Body of pancreas (tissue), 4 donors: ENCODE measurements at regions not wholly inside any gene's neighbourhood (a gene's known extent, or its start where the extent isn't known, plus 50 kb on each side); places are given as distances from the start of the nearest gene placed in this dataset.

Source experiments
- ATAC-seq: fragments of 150-250 bp; one replicate; pipeline ENCODE4 v1.9.1; 2016
- DNase-seq, 4 donors: peaks; one replicate each; pipeline ENCODE4 v3.0.0-alpha.2; 2019
- H3K27ac ChIP-seq, 4 donors: fragments of 200-600 bp; sonication (generic); 1 replicate in 3 of 4; 2 replicates in 1 of 4; pipeline versions ENCODE4 v1.5.1 to v1.6.1; 2016 to 2019; ENCODE audit warnings: mild to moderate bottlenecking in 1 of 4, mixed read lengths in 1 of 4, moderate library complexity in 1 of 4
- H3K27me3 ChIP-seq, 2 donors: fragments of 200-600 bp; sonication (generic); one replicate each; pipeline ENCODE4 v1.6.0; 2016; ENCODE audit warnings: mild to moderate bottlenecking in 1 of 2
- H3K36me3 ChIP-seq, 2 donors: fragments of 200-600 bp; sonication (generic); replicated peaks in 1 of 2; 2 replicates each; pipeline ENCODE4 v1.5.1; 2016; ENCODE audit warnings: low read depth in 2 of 2; ENCODE audit not compliant: insufficient read depth in 1 of 2
- H3K4me1 ChIP-seq: fragments of 200-600 bp; sonication (generic); one replicate; pipeline ENCODE4 v1.6.0; 2016
- H3K4me3 ChIP-seq, 2 donors: fragments of 200-600 bp; sonication (generic); 1 replicate in 1 of 2; 2 replicates in 1 of 2; pipeline ENCODE4 v1.5.1; 2016 to 2019
- H3K9me3 ChIP-seq, 3 donors: fragments of 200-600 bp; sonication (generic); 1 replicate in 2 of 3; 2 replicates in 1 of 3; pipeline ENCODE4 v1.5.1; 2016
- CTCF ChIP-seq, 7 experiments: fragments of 450-650 bp in 4 of 7; fragments of 200-600 bp in 3 of 7; sonication (generic) in 3 of 7; IDR thresholded peaks; one replicate each; pipeline ENCODE4 v1.5.1; 2016 to 2019; ENCODE audit warnings: antibody characterized with exemption in 7 of 7
- POLR2A ChIP-seq, 3 donors: fragments of 450-650 bp; IDR thresholded peaks; one replicate each; pipeline ENCODE4 v1.6.1; 2016; ENCODE audit warnings: antibody characterized with exemption in 3 of 3, mild to moderate bottlenecking in 2 of 3
- WGBS, 2 donors: methylation state at CpG; one replicate each; pipeline ENCODE4 v1.1.5; 2017; 5-methylcytosine and 5-hydroxymethylcytosine counted together
- intact Hi-C: fragments of 100-400 bp; cut with DNase I; formaldehyde crosslinking; loops from one replicate; pipeline ENCODE4 v1.15.1; 2023

- DNase-seq = no peak
- Histone ChIP-seq H3K27ac (no peak overlapping the region), H3K9me3 (no peaks in the 10 kb centered on the region), H3K27me3 (no peaks in the 10 kb centered on the region), H3K4me3 (no peak overlapping the region), H3K36me3 (no peaks in the 10 kb centered on the region), H3K4me1 (no peaks in the 10 kb centered on the region)
- no peak for ATAC-seq
- intact Hi-C loops = no loop called here
- WGBS, 2 donors = 66 to 72% methylated on average over 4 of the region's 4 CpGs
- TF ChIP-seq CTCF (IDR thresholded peaks at IDR 0.05) = no peak
- TF ChIP-seq POLR2A (IDR thresholded peaks at IDR 0.05) = no peak
These were observed 2170.2 kb downstream of the PCDH7 start for GRCh38 chr4:32890398-32890797.

- intact Hi-C loops = no loop called here
- ATAC-seq = no peak
- no peaks in the 10 kb centered on the region for H3K36me3 ChIP-seq
- DNase-seq = no peak
- H3K27me3 ChIP-seq = no peaks in the 10 kb centered on the region
- TF ChIP-seq POLR2A (IDR thresholded peaks at IDR 0.05) = no peak
- TF ChIP-seq CTCF (IDR thresholded peaks at IDR 0.05) = no peak
- no peak overlapping the region for H3K27ac ChIP-seq
- no peaks in the 10 kb centered on the region for H3K9me3 ChIP-seq
- 73 to 75% methylated on average over 3 of the region's 3 CpGs for WGBS, 2 donors
- no peak overlapping the region for H3K4me3 ChIP-seq
- H3K4me1 ChIP-seq = no peaks in the 10 kb centered on the region
These were observed 2188.9 kb downstream of the PCDH7 start for GRCh38 chr4:32909053-32909452.

GRCh38 chr4:32909736-32910135 is 2189.6 kb downstream of the PCDH7 start:
- DNase-seq (no peak), ATAC-seq (no peak)
- Histone ChIP-seq H3K9me3 (no peaks in the 10 kb centered on the region), H3K4me1 (no peaks in the 10 kb centered on the region), H3K36me3 (no peaks in the 10 kb centered on the region), H3K27me3 (no peaks in the 10 kb centered on the region), H3K4me3 (no peak overlapping the region), H3K27ac (no peak overlapping the region)
- TF ChIP-seq POLR2A (IDR thresholded peaks at IDR 0.05) = no peak
- no peak for TF ChIP-seq CTCF (IDR thresholded peaks at IDR 0.05)
- intact Hi-C loops = no loop called here
- 66% methylated on average over 2 of the region's 2 CpGs; no CpG with 5 or more reads in 1 of the 2 donors for whole genome bisulfite sequencing, 2 donors

GRCh38 chr4:32917586-32917985 is 2197.4 kb downstream of the PCDH7 start:
- ATAC-seq = no peak
- intact Hi-C loops = no loop called here
- DNase-seq = no peak
- Histone ChIP-seq H3K4me3 (no peak overlapping the region), H3K36me3 (no peaks in the 10 kb centered on the region), H3K27ac (no peak overlapping the region), H3K27me3 (no peaks in the 10 kb centered on the region), H3K4me1 (no peaks in the 10 kb centered on the region), H3K9me3 (no peaks in the 10 kb centered on the region)
- TF ChIP-seq CTCF (IDR thresholded peaks at IDR 0.05) (no peak), POLR2A (IDR thresholded peaks at IDR 0.05) (no peak)

- H3K36me3 ChIP-seq = no peaks in the 10 kb centered on the region
- H3K27me3 ChIP-seq = no peaks in the 10 kb centered on the region
- no peak overlapping the region for H3K4me3 ChIP-seq
- no peak for TF ChIP-seq CTCF (IDR thresholded peaks at IDR 0.05)
- no peak for TF ChIP-seq POLR2A (IDR thresholded peaks at IDR 0.05)
- intact Hi-C loops = no loop called here
- ATAC-seq (no peak), DNase-seq (no peak)
- H3K4me1 ChIP-seq = no peaks in the 10 kb centered on the region
- no peak overlapping the region for H3K27ac ChIP-seq
- WGBS, 2 donors = 35 to 36% methylated on average over 4 of the region's 4 CpGs
- H3K9me3 ChIP-seq = no peaks in the 10 kb centered on the region
These were observed 2209.9 kb downstream of the PCDH7 start for GRCh38 chr4:32929796-32930699.
